ENCODE measurements at regions not wholly inside any gene's neighbourhood (a gene's known extent, or its start where the extent isn't known, plus 50 kb on each side); places are given as distances from the start of the nearest gene placed in this dataset.

GRCh38 chr2:107466241-107466640 is 360.5 kb upstream of the RGPD4 start:
- no peak overlapping the region for H3K4me3 Mint-ChIP-seq
- no peaks in the 10 kb centered on the region for H3K27me3 Mint-ChIP-seq
- no peak for DNase-seq
- ChIA-PET POLR2A (no interaction called here), CTCF (no interaction called here)
- peaks cover 15% of the 10 kb centered on the region for H3K9me3 Mint-ChIP-seq (ENCODE audit: low read depth)
- intact Hi-C loops (cut with DNase I, micrococcal nuclease): no loop called here
- no peak overlapping the region for H3K27ac Mint-ChIP-seq
- no peaks in the 10 kb centered on the region for H3K36me3 Mint-ChIP-seq (ENCODE audit: low read depth)
- H3K4me1 Mint-ChIP-seq: no peaks in the 10 kb centered on the region
- ATAC-seq: no peak

- ATAC-seq: no peak
- POLR2A ChIA-PET: no interaction called here
These were observed 359.5 kb upstream of the RGPD4 start for GRCh38 chr2:107466984-107467773.

GRCh38 chr2:107469437-107469995 is 357.2 kb upstream of the RGPD4 start:
- ATAC-seq (no peak), DNase-seq (no peak)
- Mint-ChIP-seq H3K27me3 (no peaks in the 10 kb centered on the region), H3K4me3 (no peak overlapping the region), H3K36me3 (ENCODE audit: low read depth) (no peaks in the 10 kb centered on the region), H3K27ac (no peak overlapping the region), H3K4me1 (no peaks in the 10 kb centered on the region), H3K9me3 (ENCODE audit: low read depth) (peaks cover 9% of the 10 kb centered on the region)
- intact Hi-C loops (cut with DNase I, micrococcal nuclease): no loop called here
- CTCF ChIA-PET: no interaction called here
- POLR2A ChIA-PET: no interaction called here

More at GRCh38 chr2:107466984-107467773, 359.5 kb upstream of the RGPD4 start:
- Mint-ChIP-seq H3K4me1 (no peaks in the 10 kb centered on the region), H3K36me3 (ENCODE audit: low read depth) (no peaks in the 10 kb centered on the region), H3K27me3 (no peaks in the 10 kb centered on the region), H3K4me3 (no peak overlapping the region), H3K27ac (no peak overlapping the region), H3K9me3 (ENCODE audit: low read depth) (peaks cover 16% of the 10 kb centered on the region)
- CTCF ChIA-PET: no interaction called here
- intact Hi-C loops (cut with DNase I, micrococcal nuclease): no loop called here
- no peak for DNase-seq

- no peak overlapping the region for H3K27ac Mint-ChIP-seq
- no peak for DNase-seq
- H3K4me3 Mint-ChIP-seq: no peak overlapping the region
- no peaks in the 10 kb centered on the region for H3K27me3 Mint-ChIP-seq
- H3K36me3 Mint-ChIP-seq (ENCODE audit: low read depth): no peaks in the 10 kb centered on the region
- CTCF ChIA-PET: no interaction called here
- POLR2A ChIA-PET: no interaction called here
- H3K9me3 Mint-ChIP-seq (ENCODE audit: low read depth): peaks cover 12% of the 10 kb centered on the region
- no peak for ATAC-seq
- intact Hi-C loops (cut with DNase I, micrococcal nuclease): no loop called here
- no peaks in the 10 kb centered on the region for H3K4me1 Mint-ChIP-seq
These were observed 353.5 kb upstream of the RGPD4 start for GRCh38 chr2:107473150-107473549.

- H3K4me3 Mint-ChIP-seq: no peak overlapping the region
- POLR2A ChIA-PET: no interaction called here
- intact Hi-C loops (cut with DNase I, micrococcal nuclease): no loop called here
These were observed 350.8 kb upstream of the RGPD4 start for GRCh38 chr2:107475859-107476258.

GRCh38 chr2:107502539-107502938 is 324.2 kb upstream of the RGPD4 start:
- intact Hi-C loops (cut with DNase I, micrococcal nuclease): no loop called here
- Mint-ChIP-seq H3K4me3 (no peak overlapping the region), H3K4me1 (no peaks in the 10 kb centered on the region), H3K9me3 (ENCODE audit: low read depth) (no peaks in the 10 kb centered on the region), H3K27ac (no peak overlapping the region), H3K27me3 (no peaks in the 10 kb centered on the region), H3K36me3 (ENCODE audit: low read depth) (no peaks in the 10 kb centered on the region)
- ChIA-PET POLR2A (no interaction called here), CTCF (interaction anchor here (0.7 kb wide), 1 partner anchor 104 kb away, joined by 3 read pairs; no protein-coding TSS in a partner anchor)
- DNase-seq (no peak), ATAC-seq (no peak)

More at GRCh38 chr2:107475859-107476258, 350.8 kb upstream of the RGPD4 start:
- H3K4me1 Mint-ChIP-seq: no peaks in the 10 kb centered on the region
- H3K27ac Mint-ChIP-seq: no peak overlapping the region
- CTCF ChIA-PET: no interaction called here
- no peaks in the 10 kb centered on the region for H3K36me3 Mint-ChIP-seq (ENCODE audit: low read depth)
- H3K27me3 Mint-ChIP-seq: no peaks in the 10 kb centered on the region
- ATAC-seq (no peak), DNase-seq (no peak)
- H3K9me3 Mint-ChIP-seq (ENCODE audit: low read depth): peaks cover 8% of the 10 kb centered on the region

- H3K9me3 Mint-ChIP-seq (ENCODE audit: low read depth): peaks cover 5% of the 10 kb centered on the region
- ChIA-PET CTCF (no interaction called here), POLR2A (no interaction called here)
- no peaks in the 10 kb centered on the region for H3K4me1 Mint-ChIP-seq
- no peak overlapping the region for H3K27ac Mint-ChIP-seq
- DNase-seq: no peak
- H3K4me3 Mint-ChIP-seq: no peak overlapping the region
- peaks cover 2% of the 10 kb centered on the region for H3K27me3 Mint-ChIP-seq
- no peaks in the 10 kb centered on the region for H3K36me3 Mint-ChIP-seq (ENCODE audit: low read depth)
- intact Hi-C loops (cut with DNase I, micrococcal nuclease): no loop called here
- no peak for ATAC-seq
These were observed 314.5 kb upstream of the RGPD4 start for GRCh38 chr2:107511970-107512789.

GRCh38 chr2:107525406-107525805 is 301.3 kb upstream of the RGPD4 start:
- H3K4me3 Mint-ChIP-seq: no peak overlapping the region
- no peaks in the 10 kb centered on the region for H3K36me3 Mint-ChIP-seq (ENCODE audit: low read depth)
- no peak overlapping the region for H3K27ac Mint-ChIP-seq
- DNase-seq (no peak), ATAC-seq (no peak)
- no peaks in the 10 kb centered on the region for H3K9me3 Mint-ChIP-seq (ENCODE audit: low read depth)
- intact Hi-C loops (cut with DNase I, micrococcal nuclease): no loop called here
- no peaks in the 10 kb centered on the region for H3K4me1 Mint-ChIP-seq
- ChIA-PET POLR2A (no interaction called here), CTCF (no interaction called here)
- no peaks in the 10 kb centered on the region for H3K27me3 Mint-ChIP-seq

- POLR2A ChIA-PET: no interaction called here
- DNase-seq (no peak), ATAC-seq (no peak)
- no peaks in the 10 kb centered on the region for H3K4me1 Mint-ChIP-seq
- no peaks in the 10 kb centered on the region for H3K9me3 Mint-ChIP-seq (ENCODE audit: low read depth)
- H3K36me3 Mint-ChIP-seq (ENCODE audit: low read depth): no peaks in the 10 kb centered on the region
- H3K27me3 Mint-ChIP-seq: no peaks in the 10 kb centered on the region
- CTCF ChIA-PET: no interaction called here
- no peak overlapping the region for H3K27ac Mint-ChIP-seq
- intact Hi-C loops (cut with DNase I, micrococcal nuclease): no loop called here
- no peak overlapping the region for H3K4me3 Mint-ChIP-seq
These were observed 297.5 kb upstream of the RGPD4 start for GRCh38 chr2:107529146-107529545.

- ATAC-seq: no peak
- ChIA-PET POLR2A (no interaction called here), CTCF (no interaction called here)
- Mint-ChIP-seq H3K4me1 (no peaks in the 10 kb centered on the region), H3K9me3 (ENCODE audit: low read depth) (peaks cover 6% of the 10 kb centered on the region), H3K4me3 (no peak overlapping the region), H3K36me3 (ENCODE audit: low read depth) (no peaks in the 10 kb centered on the region), H3K27me3 (no peaks in the 10 kb centered on the region), H3K27ac (no peak overlapping the region)
- no peak for DNase-seq
- intact Hi-C loops (cut with DNase I, micrococcal nuclease): no loop called here
These were observed 296.6 kb upstream of the RGPD4 start for GRCh38 chr2:107530046-107530445.

GRCh38 chr2:107534926-107535325 is 291.8 kb upstream of the RGPD4 start:
- Mint-ChIP-seq H3K9me3 (ENCODE audit: low read depth) (peaks cover 8% of the 10 kb centered on the region), H3K27ac (no peak overlapping the region), H3K4me3 (no peak overlapping the region), H3K27me3 (no peaks in the 10 kb centered on the region), H3K4me1 (no peaks in the 10 kb centered on the region), H3K36me3 (ENCODE audit: low read depth) (no peaks in the 10 kb centered on the region)
- intact Hi-C loops (cut with DNase I, micrococcal nuclease): no loop called here
- ATAC-seq (no peak), DNase-seq (no peak)
- CTCF ChIA-PET: no interaction called here
- POLR2A ChIA-PET: no interaction called here
